ENCODE measurements at regions not wholly inside any gene's neighbourhood (a gene's known extent, or its start where the extent isn't known, plus 50 kb on each side); places are given as distances from the start of the nearest gene placed in this dataset.

GRCh38 chr2:129212299-129212958 is 767.0 kb upstream of the RAB6C start:
- Histone ChIP-seq H3K4me3 (ENCODE audit: low read depth in 1 of 2, low read length in 2 of 2) (no peak overlapping the region), H3K9me3 (ENCODE audit: control insufficient read depth in 2 of 2, insufficient read depth in 1 of 2, low read depth in 1 of 2, low read length in 1 of 2) (no peaks in the 10 kb centered on the region), H3K4me1 (ENCODE audit: control insufficient read depth in 2 of 2, insufficient read depth in 2 of 2, low read length in 1 of 2) (no peaks in the 10 kb centered on the region), H3K27me3 (ENCODE audit: control insufficient read depth in 1 of 2, insufficient read depth in 2 of 2, low read length in 2 of 2) (no peaks in the 10 kb centered on the region), H3K27ac (ENCODE audit: low read depth in 2 of 2, low read length in 1 of 2) (no peak overlapping the region), H3K36me3 (ENCODE audit: control insufficient read depth in 2 of 2, insufficient read depth in 2 of 2, low read length in 1 of 2) (no peaks in the 10 kb centered on the region)
- 76 to 85% methylated on average over 5 of the region's 5 CpGs for WGBS, 2 donors

GRCh38 chr2:129224022-129224421 is 755.4 kb upstream of the RAB6C start:
- no peaks in the 10 kb centered on the region for H3K36me3 ChIP-seq (ENCODE audit: control insufficient read depth in 2 of 2, insufficient read depth in 2 of 2, low read length in 1 of 2)
- H3K4me3 ChIP-seq (ENCODE audit: low read depth in 1 of 2, low read length in 2 of 2) = no peak overlapping the region
- no peak overlapping the region for H3K27ac ChIP-seq (ENCODE audit: low read depth in 2 of 2, low read length in 1 of 2)
- H3K9me3 ChIP-seq (ENCODE audit: control insufficient read depth in 2 of 2, insufficient read depth in 1 of 2, low read depth in 1 of 2, low read length in 1 of 2) = no peaks in the 10 kb centered on the region
- WGBS, 2 donors = 90 to 97% methylated on average over 10 of the region's 10 CpGs
- H3K4me1 ChIP-seq (ENCODE audit: control insufficient read depth in 2 of 2, insufficient read depth in 2 of 2, low read length in 1 of 2) = no peaks in the 10 kb centered on the region
- H3K27me3 ChIP-seq (ENCODE audit: control insufficient read depth in 1 of 2, insufficient read depth in 2 of 2, low read length in 2 of 2) = no peaks in the 10 kb centered on the region

- Histone ChIP-seq H3K36me3 (ENCODE audit: control insufficient read depth in 2 of 2, insufficient read depth in 2 of 2, low read length in 1 of 2) (no peaks in the 10 kb centered on the region), H3K27me3 (ENCODE audit: control insufficient read depth in 1 of 2, insufficient read depth in 2 of 2, low read length in 2 of 2) (no peaks in the 10 kb centered on the region), H3K9me3 (ENCODE audit: control insufficient read depth in 2 of 2, insufficient read depth in 1 of 2, low read depth in 1 of 2, low read length in 1 of 2) (no peaks in the 10 kb centered on the region), H3K27ac (ENCODE audit: low read depth in 2 of 2, low read length in 1 of 2) (no peak overlapping the region), H3K4me1 (ENCODE audit: control insufficient read depth in 2 of 2, insufficient read depth in 2 of 2, low read length in 1 of 2) (no peaks in the 10 kb centered on the region), H3K4me3 (ENCODE audit: low read depth in 1 of 2, low read length in 2 of 2) (no peak overlapping the region)
- WGBS, 2 donors = 85 to 91% methylated on average over 3 of the region's 3 CpGs
Measured at GRCh38 chr2:129224486-129224885, 755.0 kb upstream of the RAB6C start.

GRCh38 chr2:129229196-129229595 is 750.3 kb upstream of the RAB6C start:
- WGBS, 2 donors = 56 to 75% methylated on average over 3 of the region's 3 CpGs

GRCh38 chr2:129229830-129230441 is 749.5 kb upstream of the RAB6C start:
- Histone ChIP-seq H3K4me1 (ENCODE audit: control insufficient read depth in 2 of 2, insufficient read depth in 2 of 2, low read length in 1 of 2) (no peaks in the 10 kb centered on the region), H3K27me3 (ENCODE audit: control insufficient read depth in 1 of 2, insufficient read depth in 2 of 2, low read length in 2 of 2) (no peaks in the 10 kb centered on the region), H3K4me3 (ENCODE audit: low read depth in 1 of 2, low read length in 2 of 2) (no peak overlapping the region), H3K36me3 (ENCODE audit: control insufficient read depth in 2 of 2, insufficient read depth in 2 of 2, low read length in 1 of 2) (no peaks in the 10 kb centered on the region), H3K9me3 (ENCODE audit: control insufficient read depth in 2 of 2, insufficient read depth in 1 of 2, low read depth in 1 of 2, low read length in 1 of 2) (peaks cover 0 to 2% of the 10 kb centered on the region in 2 donors), H3K27ac (ENCODE audit: low read depth in 2 of 2, low read length in 1 of 2) (no peak overlapping the region)
- 70 to 81% methylated on average over 7 of the region's 7 CpGs for WGBS, 2 donors

More at GRCh38 chr2:129229196-129229595, 750.3 kb upstream of the RAB6C start:
- Histone ChIP-seq H3K4me3 (ENCODE audit: low read depth in 1 of 2, low read length in 2 of 2) (no peak overlapping the region), H3K4me1 (ENCODE audit: control insufficient read depth in 2 of 2, insufficient read depth in 2 of 2, low read length in 1 of 2) (no peaks in the 10 kb centered on the region), H3K27me3 (ENCODE audit: control insufficient read depth in 1 of 2, insufficient read depth in 2 of 2, low read length in 2 of 2) (no peaks in the 10 kb centered on the region), H3K27ac (ENCODE audit: low read depth in 2 of 2, low read length in 1 of 2) (no peak overlapping the region), H3K36me3 (ENCODE audit: control insufficient read depth in 2 of 2, insufficient read depth in 2 of 2, low read length in 1 of 2) (no peaks in the 10 kb centered on the region), H3K9me3 (ENCODE audit: control insufficient read depth in 2 of 2, insufficient read depth in 1 of 2, low read depth in 1 of 2, low read length in 1 of 2) (peaks cover 0 to 2% of the 10 kb centered on the region in 2 donors)

GRCh38 chr2:129231924-129232323 is 747.5 kb upstream of the RAB6C start:
- Histone ChIP-seq H3K36me3 (ENCODE audit: control insufficient read depth in 2 of 2, insufficient read depth in 2 of 2, low read length in 1 of 2) (no peaks in the 10 kb centered on the region), H3K27ac (ENCODE audit: low read depth in 2 of 2, low read length in 1 of 2) (no peak overlapping the region), H3K4me3 (ENCODE audit: low read depth in 1 of 2, low read length in 2 of 2) (no peak overlapping the region), H3K9me3 (ENCODE audit: control insufficient read depth in 2 of 2, insufficient read depth in 1 of 2, low read depth in 1 of 2, low read length in 1 of 2) (peaks cover 0 to 2% of the 10 kb centered on the region in 2 donors), H3K4me1 (ENCODE audit: control insufficient read depth in 2 of 2, insufficient read depth in 2 of 2, low read length in 1 of 2) (no peaks in the 10 kb centered on the region), H3K27me3 (ENCODE audit: control insufficient read depth in 1 of 2, insufficient read depth in 2 of 2, low read length in 2 of 2) (no peaks in the 10 kb centered on the region)
- WGBS, 2 donors = 90 to 93% methylated on average over 7 of the region's 7 CpGs

GRCh38 chr2:129233166-129233565 is 746.3 kb upstream of the RAB6C start:
- WGBS, 2 donors = 80 to 84% methylated on average over 9 of the region's 9 CpGs
- Histone ChIP-seq H3K4me1 (ENCODE audit: control insufficient read depth in 2 of 2, insufficient read depth in 2 of 2, low read length in 1 of 2) (peaks cover 0 to 3% of the 10 kb centered on the region in 2 donors), H3K27ac (ENCODE audit: low read depth in 2 of 2, low read length in 1 of 2) (no peak overlapping the region), H3K27me3 (ENCODE audit: control insufficient read depth in 1 of 2, insufficient read depth in 2 of 2, low read length in 2 of 2) (no peaks in the 10 kb centered on the region), H3K36me3 (ENCODE audit: control insufficient read depth in 2 of 2, insufficient read depth in 2 of 2, low read length in 1 of 2) (no peaks in the 10 kb centered on the region), H3K4me3 (ENCODE audit: low read depth in 1 of 2, low read length in 2 of 2) (no peak overlapping the region), H3K9me3 (ENCODE audit: control insufficient read depth in 2 of 2, insufficient read depth in 1 of 2, low read depth in 1 of 2, low read length in 1 of 2) (peaks cover 0 to 2% of the 10 kb centered on the region in 2 donors)

- whole genome bisulfite sequencing, 2 donors = 55 to 56% methylated on average over 6 of the region's 6 CpGs
- H3K27ac ChIP-seq (ENCODE audit: low read depth in 2 of 2, low read length in 1 of 2) = no peak overlapping the region
- H3K36me3 ChIP-seq (ENCODE audit: control insufficient read depth in 2 of 2, insufficient read depth in 2 of 2, low read length in 1 of 2) = no peaks in the 10 kb centered on the region
- H3K9me3 ChIP-seq (ENCODE audit: control insufficient read depth in 2 of 2, insufficient read depth in 1 of 2, low read depth in 1 of 2, low read length in 1 of 2) = peaks cover 0 to 2% of the 10 kb centered on the region in 2 donors
- no peak overlapping the region for H3K4me3 ChIP-seq (ENCODE audit: low read depth in 1 of 2, low read length in 2 of 2)
- no peaks in the 10 kb centered on the region for H3K27me3 ChIP-seq (ENCODE audit: control insufficient read depth in 1 of 2, insufficient read depth in 2 of 2, low read length in 2 of 2)
- H3K4me1 ChIP-seq (ENCODE audit: control insufficient read depth in 2 of 2, insufficient read depth in 2 of 2, low read length in 1 of 2) = peaks cover 0 to 3% of the 10 kb centered on the region in 2 donors
Measured at GRCh38 chr2:129233751-129234406, 745.6 kb upstream of the RAB6C start.

GRCh38 chr2:129236601-129237000 is 742.9 kb upstream of the RAB6C start:
- no peak overlapping the region for H3K27ac ChIP-seq (ENCODE audit: low read depth in 2 of 2, low read length in 1 of 2)
- H3K36me3 ChIP-seq (ENCODE audit: control insufficient read depth in 2 of 2, insufficient read depth in 2 of 2, low read length in 1 of 2) = no peaks in the 10 kb centered on the region
- H3K27me3 ChIP-seq (ENCODE audit: control insufficient read depth in 1 of 2, insufficient read depth in 2 of 2, low read length in 2 of 2) = no peaks in the 10 kb centered on the region
- peaks cover 0 to 3% of the 10 kb centered on the region in 2 donors for H3K4me1 ChIP-seq (ENCODE audit: control insufficient read depth in 2 of 2, insufficient read depth in 2 of 2, low read length in 1 of 2)
- H3K9me3 ChIP-seq (ENCODE audit: control insufficient read depth in 2 of 2, insufficient read depth in 1 of 2, low read depth in 1 of 2, low read length in 1 of 2) = peaks cover 0 to 2% of the 10 kb centered on the region in 2 donors
- H3K4me3 ChIP-seq (ENCODE audit: low read depth in 1 of 2, low read length in 2 of 2) = no peak overlapping the region
